ENCODE measurements at regions not wholly inside any gene's neighbourhood (a gene's known extent, or its start where the extent isn't known, plus 50 kb on each side); places are given as distances from the start of the nearest gene placed in this dataset.
"Not testable (repeated sequence)": the region's sequence is repeated elsewhere in the genome, so short reads cannot be mapped to it uniquely, and the experiment has no call there.

GRCh38 chr3:177382944-177383343 is 185.7 kb upstream of the TBL1XR1 start:
- H3K4me1 ChIP-seq (ENCODE audit: control insufficient read depth, insufficient read depth, low read length) = no peaks in the 10 kb centered on the region
- no peaks in the 10 kb centered on the region for H3K36me3 ChIP-seq (ENCODE audit: control insufficient read depth, insufficient read depth, low read length)
- H3K9me3 ChIP-seq (ENCODE audit: control insufficient read depth, low read depth, low read length) = peaks cover 4% of the 10 kb centered on the region
- H3K27me3 ChIP-seq (ENCODE audit: control insufficient read depth, insufficient read depth, low read length) = no peaks in the 10 kb centered on the region
- no peak overlapping the region for H3K27ac ChIP-seq (ENCODE audit: low read length)
- no peak for DNase-seq
- no CpG with 5 or more reads among the region's 8 CpGs for WGBS (ENCODE audit: insufficient coverage, low lambda C conversion rate)
- H3K4me3 ChIP-seq (ENCODE audit: low read length) = no peak overlapping the region

DNA sequence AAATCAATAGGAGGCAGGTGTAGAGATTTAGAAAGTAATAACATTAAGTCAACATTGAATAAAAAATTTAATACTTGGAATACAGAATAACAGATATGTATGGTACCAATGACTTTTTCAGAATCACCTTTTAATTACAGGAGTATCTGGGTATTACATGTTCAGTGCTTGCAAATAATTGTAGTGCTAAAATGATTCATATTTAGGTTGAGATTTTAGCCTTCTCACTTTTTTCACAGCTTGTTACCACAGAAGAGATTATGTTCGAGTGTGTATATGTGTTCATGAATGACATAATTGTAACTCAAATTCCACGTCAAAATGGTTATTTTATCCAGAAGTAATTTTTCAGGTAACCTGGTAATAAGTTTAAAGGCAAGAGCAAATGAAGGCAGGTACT is 187.9 kb upstream of the TBL1XR1 start:
- Histone ChIP-seq H3K36me3 (ENCODE audit: control insufficient read depth, insufficient read depth, low read length) (no peaks in the 10 kb centered on the region), H3K27ac (ENCODE audit: low read length) (no peak overlapping the region), H3K4me3 (ENCODE audit: low read length) (no peak overlapping the region), H3K9me3 (ENCODE audit: control insufficient read depth, low read depth, low read length) (peaks cover 4% of the 10 kb centered on the region), H3K4me1 (ENCODE audit: control insufficient read depth, insufficient read depth, low read length) (no peaks in the 10 kb centered on the region), H3K27me3 (ENCODE audit: control insufficient read depth, insufficient read depth, low read length) (no peaks in the 10 kb centered on the region)
- no peak for DNase-seq
- WGBS (ENCODE audit: insufficient coverage, low lambda C conversion rate) = no CpG with 5 or more reads among the region's 2 CpGs

DNA sequence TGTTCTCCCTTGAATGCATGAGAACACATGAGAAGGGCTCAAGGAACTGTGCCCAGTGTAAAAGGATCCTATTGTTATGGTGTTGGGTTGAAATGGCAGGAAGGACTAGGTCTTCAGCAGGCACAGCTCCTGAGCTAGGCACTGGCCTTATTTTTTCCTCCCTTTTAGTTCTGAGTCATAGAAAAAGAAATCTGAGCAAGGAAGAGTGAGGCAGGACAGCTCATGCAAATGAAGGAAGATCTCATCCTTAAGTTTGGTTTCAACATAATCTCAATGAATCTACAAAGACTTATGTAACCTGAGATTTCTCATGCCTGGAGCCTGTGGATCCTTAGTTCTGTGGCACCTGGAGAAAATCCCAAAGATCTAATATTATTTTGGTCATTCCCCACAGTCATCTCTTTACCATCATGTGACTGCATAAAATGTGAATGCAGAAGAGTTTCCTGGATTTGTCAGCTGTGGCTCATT is 188.6 kb upstream of the TBL1XR1 start:
- Histone ChIP-seq H3K27ac (ENCODE audit: low read length) (no peak overlapping the region), H3K4me1 (ENCODE audit: control insufficient read depth, insufficient read depth, low read length) (no peaks in the 10 kb centered on the region), H3K27me3 (ENCODE audit: control insufficient read depth, insufficient read depth, low read length) (no peaks in the 10 kb centered on the region), H3K36me3 (ENCODE audit: control insufficient read depth, insufficient read depth, low read length) (no peaks in the 10 kb centered on the region), H3K4me3 (ENCODE audit: low read length) (no peak overlapping the region), H3K9me3 (ENCODE audit: control insufficient read depth, low read depth, low read length) (no peaks in the 10 kb centered on the region)
- no peak for DNase-seq

DNA sequence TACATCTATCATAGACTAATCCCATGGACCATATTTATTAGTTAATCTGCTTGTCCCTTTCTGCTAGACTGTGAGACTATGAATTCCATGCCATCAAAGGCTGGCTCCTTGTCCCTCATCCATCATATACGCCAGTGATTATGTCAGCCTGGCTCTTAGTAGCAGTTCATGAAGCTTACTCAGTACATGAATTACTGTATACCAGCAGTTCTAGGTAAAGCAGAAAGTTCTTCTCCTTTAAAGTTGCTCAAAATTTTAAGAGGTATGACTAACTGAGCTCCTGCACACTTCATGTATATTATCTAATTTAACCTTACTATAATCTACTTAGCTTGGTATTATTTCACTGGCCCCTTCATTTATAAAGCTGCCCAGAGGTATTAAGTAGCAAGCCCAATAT is 190.9 kb upstream of the TBL1XR1 start:
- no peaks in the 10 kb centered on the region for H3K27me3 ChIP-seq (ENCODE audit: control insufficient read depth, insufficient read depth, low read length)

GRCh38 chr3:177394231-177395024 is 197.1 kb upstream of the TBL1XR1 start:
- DNase-seq; H3K36me3 ChIP-seq (ENCODE audit: control insufficient read depth, insufficient read depth, low read length); H3K27me3 ChIP-seq (ENCODE audit: control insufficient read depth, insufficient read depth, low read length); H3K4me1 ChIP-seq (ENCODE audit: control insufficient read depth, insufficient read depth, low read length); H3K27ac ChIP-seq (ENCODE audit: low read length); H3K9me3 ChIP-seq (ENCODE audit: control insufficient read depth, low read depth, low read length); H3K4me3 ChIP-seq (ENCODE audit: low read length): not testable (repeated sequence)
- WGBS (ENCODE audit: insufficient coverage, low lambda C conversion rate) = 100% methylated on average over 1 of the region's 33 CpGs

More for the DNA sequence above, 190.9 kb upstream of the TBL1XR1 start:
- H3K27ac ChIP-seq (ENCODE audit: low read length) = no peak overlapping the region
- H3K36me3 ChIP-seq (ENCODE audit: control insufficient read depth, insufficient read depth, low read length) = no peaks in the 10 kb centered on the region
- WGBS (ENCODE audit: insufficient coverage, low lambda C conversion rate) = no CpG with 5 or more reads among the region's 1 CpG
- H3K4me1 ChIP-seq (ENCODE audit: control insufficient read depth, insufficient read depth, low read length) = no peaks in the 10 kb centered on the region
- no peak for DNase-seq
- no peaks in the 10 kb centered on the region for H3K9me3 ChIP-seq (ENCODE audit: control insufficient read depth, low read depth, low read length)
- no peak overlapping the region for H3K4me3 ChIP-seq (ENCODE audit: low read length)

DNA sequence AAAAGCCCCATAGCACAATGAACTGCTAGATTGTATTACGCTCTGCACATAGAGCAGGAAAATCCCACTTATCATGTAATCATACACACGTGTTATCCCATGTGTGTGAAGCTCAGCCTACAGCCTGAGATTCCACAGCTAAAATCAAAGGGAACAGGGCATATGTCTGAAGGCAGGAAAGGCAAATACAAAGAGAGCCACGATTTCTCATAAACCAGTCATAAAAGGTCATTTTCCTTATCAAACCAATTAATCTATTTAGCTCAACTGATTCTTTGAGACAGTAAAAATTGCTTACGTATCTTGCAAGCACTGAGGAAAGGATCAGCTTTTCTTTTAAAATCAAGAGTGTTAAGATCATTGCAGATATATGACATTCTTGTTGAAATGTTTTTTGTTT is 199.5 kb upstream of the TBL1XR1 start:
- Histone ChIP-seq H3K27me3 (ENCODE audit: control insufficient read depth, insufficient read depth, low read length) (no peaks in the 10 kb centered on the region), H3K36me3 (ENCODE audit: control insufficient read depth, insufficient read depth, low read length) (no peaks in the 10 kb centered on the region), H3K9me3 (ENCODE audit: control insufficient read depth, low read depth, low read length) (no peaks in the 10 kb centered on the region), H3K27ac (ENCODE audit: low read length) (no peak overlapping the region), H3K4me3 (ENCODE audit: low read length) (no peak overlapping the region), H3K4me1 (ENCODE audit: control insufficient read depth, insufficient read depth, low read length) (peaks cover 3% of the 10 kb centered on the region)
- peak in 1 of 2 donors; percentile 33 for DNase-seq
- WGBS (ENCODE audit: insufficient coverage, low lambda C conversion rate) = 17% methylated on average over 2 of the region's 4 CpGs

DNA sequence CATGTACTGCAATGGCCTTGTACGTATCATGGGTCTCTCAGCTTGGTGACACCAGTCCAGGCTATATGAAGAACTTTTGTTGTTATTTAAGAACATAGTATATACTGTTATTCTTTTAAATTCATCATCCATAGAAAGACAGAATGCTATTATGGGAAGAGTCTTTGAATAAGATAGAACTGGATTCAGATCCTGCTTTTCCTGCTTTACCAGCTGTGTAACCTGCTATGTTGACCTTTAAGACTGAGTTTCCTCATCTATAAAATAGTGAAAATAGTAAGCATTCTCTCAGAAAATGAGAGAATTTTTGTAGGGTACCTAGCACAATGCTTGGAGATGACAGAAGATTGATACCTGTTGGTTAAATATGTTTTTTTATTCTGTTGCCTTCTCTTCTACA is 204.1 kb upstream of the TBL1XR1 start:
- Histone ChIP-seq H3K4me1 (ENCODE audit: control insufficient read depth, insufficient read depth, low read length) (peaks cover 3% of the 10 kb centered on the region), H3K4me3 (ENCODE audit: low read length) (no peak overlapping the region), H3K27me3 (ENCODE audit: control insufficient read depth, insufficient read depth, low read length) (no peaks in the 10 kb centered on the region), H3K9me3 (ENCODE audit: control insufficient read depth, low read depth, low read length) (no peaks in the 10 kb centered on the region), H3K36me3 (ENCODE audit: control insufficient read depth, insufficient read depth, low read length) (no peaks in the 10 kb centered on the region), H3K27ac (ENCODE audit: low read length) (no peak overlapping the region)
- no peak for DNase-seq
- WGBS (ENCODE audit: insufficient coverage, low lambda C conversion rate) = no CpG with 5 or more reads among the region's 1 CpG

GRCh38 chr3:177402533-177402932 is 205.3 kb upstream of the TBL1XR1 start:
- Histone ChIP-seq H3K4me3 (ENCODE audit: low read length) (no peak overlapping the region), H3K36me3 (ENCODE audit: control insufficient read depth, insufficient read depth, low read length) (no peaks in the 10 kb centered on the region), H3K9me3 (ENCODE audit: control insufficient read depth, low read depth, low read length) (no peaks in the 10 kb centered on the region), H3K27me3 (ENCODE audit: control insufficient read depth, insufficient read depth, low read length) (no peaks in the 10 kb centered on the region), H3K27ac (ENCODE audit: low read length) (no peak overlapping the region), H3K4me1 (ENCODE audit: control insufficient read depth, insufficient read depth, low read length) (no peaks in the 10 kb centered on the region)
- no peak for DNase-seq
- WGBS (ENCODE audit: insufficient coverage, low lambda C conversion rate) = 80% methylated on average over 1 of the region's 3 CpGs

DNA sequence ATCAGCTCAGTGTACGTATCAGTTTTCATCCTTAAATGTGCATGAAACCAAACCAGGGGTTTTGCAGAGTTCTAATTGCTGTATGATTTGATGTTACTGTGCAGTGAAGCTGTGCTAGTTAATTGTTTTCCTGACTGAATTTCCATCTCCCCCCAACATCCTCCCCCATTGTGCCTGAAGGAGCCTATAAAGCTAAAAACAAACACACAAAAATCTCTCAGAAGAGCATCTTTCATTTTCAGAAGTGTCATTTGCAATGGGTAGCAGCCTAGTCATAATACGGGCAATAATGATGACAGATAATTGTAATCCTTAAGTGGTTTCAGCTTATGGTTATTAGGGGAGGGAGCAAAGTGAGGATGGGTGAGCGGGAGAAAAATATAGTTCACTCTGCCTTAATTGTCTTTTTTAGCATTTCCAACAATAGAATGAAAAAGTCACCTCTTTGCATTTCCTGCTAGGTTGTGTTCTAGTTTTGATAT is 207.9 kb upstream of the TBL1XR1 start:
- no peaks in the 10 kb centered on the region for H3K4me1 ChIP-seq (ENCODE audit: control insufficient read depth, insufficient read depth, low read length)

DNA sequence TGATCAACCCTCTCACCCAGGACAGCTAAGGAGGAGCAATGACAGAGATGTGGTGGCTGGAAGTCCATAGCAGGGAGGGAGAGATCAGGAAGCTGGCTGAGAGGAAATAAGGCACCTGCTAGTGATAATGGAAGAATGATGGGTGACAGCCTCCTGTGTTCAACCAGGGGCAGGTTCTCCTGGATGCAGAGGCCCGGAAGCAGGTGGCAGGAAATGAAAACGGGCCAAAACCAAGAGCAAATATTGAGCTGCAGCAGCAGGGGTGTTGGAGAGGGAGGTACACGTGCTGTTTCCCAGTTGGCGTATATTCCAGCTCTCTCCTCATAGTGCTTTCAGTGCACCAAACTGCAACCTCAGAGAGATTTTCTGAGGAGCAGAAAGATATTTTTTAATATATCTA is 213.4 kb upstream of the TBL1XR1 start:
- no peak overlapping the region for H3K27ac ChIP-seq (ENCODE audit: low read length)
- H3K4me3 ChIP-seq (ENCODE audit: low read length) = no peak overlapping the region
- no peaks in the 10 kb centered on the region for H3K4me1 ChIP-seq (ENCODE audit: control insufficient read depth, insufficient read depth, low read length)
- peak in 1 of 2 donors; percentile 44 for DNase-seq
- peaks cover 5% of the 10 kb centered on the region for H3K9me3 ChIP-seq (ENCODE audit: control insufficient read depth, low read depth, low read length)
- no peaks in the 10 kb centered on the region for H3K27me3 ChIP-seq (ENCODE audit: control insufficient read depth, insufficient read depth, low read length)
- 40% methylated on average over 1 of the region's 4 CpGs for WGBS (ENCODE audit: insufficient coverage, low lambda C conversion rate)
- H3K36me3 ChIP-seq (ENCODE audit: control insufficient read depth, insufficient read depth, low read length) = no peaks in the 10 kb centered on the region

More for the DNA sequence above, 207.9 kb upstream of the TBL1XR1 start:
- Histone ChIP-seq H3K9me3 (ENCODE audit: control insufficient read depth, low read depth, low read length) (no peaks in the 10 kb centered on the region), H3K4me3 (ENCODE audit: low read length) (no peak overlapping the region), H3K27ac (ENCODE audit: low read length) (no peak overlapping the region), H3K27me3 (ENCODE audit: control insufficient read depth, insufficient read depth, low read length) (no peaks in the 10 kb centered on the region), H3K36me3 (ENCODE audit: control insufficient read depth, insufficient read depth, low read length) (no peaks in the 10 kb centered on the region)
- DNase-seq = no peak
- WGBS (ENCODE audit: insufficient coverage, low lambda C conversion rate) = no CpG with 5 or more reads among the region's 3 CpGs

GRCh38 chr3:177411201-177411600 is 213.9 kb upstream of the TBL1XR1 start:
- Histone ChIP-seq H3K4me3 (ENCODE audit: low read length) (no peak overlapping the region), H3K27ac (ENCODE audit: low read length) (no peak overlapping the region), H3K9me3 (ENCODE audit: control insufficient read depth, low read depth, low read length) (peaks cover 5% of the 10 kb centered on the region), H3K36me3 (ENCODE audit: control insufficient read depth, insufficient read depth, low read length) (no peaks in the 10 kb centered on the region), H3K27me3 (ENCODE audit: control insufficient read depth, insufficient read depth, low read length) (no peaks in the 10 kb centered on the region), H3K4me1 (ENCODE audit: control insufficient read depth, insufficient read depth, low read length) (no peaks in the 10 kb centered on the region)
- no peak for DNase-seq
- WGBS (ENCODE audit: insufficient coverage, low lambda C conversion rate) = 83% methylated on average over 2 of the region's 3 CpGs

Measured in large intestine (tissue), 3 donors.